AG09309 (cell line): ENCODE measurements at regions not wholly inside any gene's neighbourhood (a gene's known extent, or its start where the extent isn't known, plus 50 kb on each side); places are given as distances from the start of the nearest gene placed in this dataset.

Experiments used
- DNase-seq: peaks from one replicate; pipeline ENCODE4 v3.0.0-alpha.2; 2010; ENCODE audit warnings: low read depth
- H3K4me3 ChIP-seq: 2 replicates; pipeline ENCODE4 v1.5.1; 2011; ENCODE audit warnings: mild to moderate bottlenecking, low read depth, low read length, moderate library complexity; ENCODE audit not compliant: control insufficient read depth
- CTCF ChIP-seq: IDR thresholded peaks from 2 replicates; pipeline ENCODE4 v1.5.1; 2011; ENCODE audit warnings: mild to moderate bottlenecking, low read depth, low read length, inconsistent platforms; ENCODE audit not compliant: insufficient read depth, control insufficient read depth; ENCODE audit errors: missing control alignments

GRCh38 chr2:150620416-150620815 is 132.9 kb upstream of the RND3 start:
- no peak for TF ChIP-seq CTCF
- no peak for DNase-seq
- H3K4me3 ChIP-seq: no peak overlapping the region

- DNase-seq: no peak
- no peak overlapping the region for H3K4me3 ChIP-seq
- TF ChIP-seq CTCF: peak; percentile 13
Measured at GRCh38 chr2:150619607-150620330, 132.3 kb upstream of the RND3 start.

GRCh38 chr2:150618245-150618895 is 130.9 kb upstream of the RND3 start:
- no peak overlapping the region for H3K4me3 ChIP-seq
- DNase-seq: no peak
- TF ChIP-seq CTCF: no peak

DNA sequence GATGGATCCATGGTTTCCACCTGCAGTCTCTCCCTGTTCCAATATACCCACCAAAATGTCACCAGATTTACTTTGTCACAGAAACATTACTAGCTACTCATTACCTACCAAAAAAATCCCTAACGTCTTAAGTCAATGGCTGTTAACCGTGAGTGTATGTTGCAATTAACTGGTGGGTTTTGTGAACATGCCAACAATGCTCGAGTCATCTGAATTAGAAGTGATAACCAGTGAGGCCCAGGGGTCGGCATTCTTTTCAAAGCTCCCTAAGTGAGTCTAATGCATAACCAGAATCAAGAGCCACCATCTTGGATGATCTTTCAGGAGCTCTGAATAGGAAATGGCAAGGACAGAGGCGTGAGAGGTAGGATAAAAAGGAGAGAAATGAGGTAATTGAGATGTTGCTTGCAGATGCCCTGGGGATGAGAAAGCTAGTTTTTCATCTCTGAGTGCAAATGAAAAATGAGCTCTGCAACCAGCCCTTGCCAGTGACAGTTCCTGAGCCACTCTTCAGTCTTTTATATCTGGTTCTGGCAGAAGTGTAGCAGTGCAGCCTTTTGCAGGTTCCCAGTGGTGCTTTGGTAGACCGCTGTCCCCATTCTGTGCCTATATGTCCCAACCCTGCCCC is 130.0 kb upstream of the RND3 start:
- H3K4me3 ChIP-seq: no peak overlapping the region
- no peak for TF ChIP-seq CTCF
- DNase-seq: no peak

GRCh38 chr2:150612957-150613710 is 125.7 kb upstream of the RND3 start:
- H3K4me3 ChIP-seq: no peak overlapping the region
- TF ChIP-seq CTCF: no peak
- no peak for DNase-seq

GRCh38 chr2:150610670-150611279 is 123.3 kb upstream of the RND3 start:
- TF ChIP-seq CTCF: peak; percentile 66
- no peak overlapping the region for H3K4me3 ChIP-seq
- DNase-seq: no peak
